Esophagus muscularis mucosa (tissue), 3 donors: ENCODE measurements at regions not wholly inside any gene's neighbourhood (a gene's known extent, or its start where the extent isn't known, plus 50 kb on each side); places are given as distances from the start of the nearest gene placed in this dataset.

ENCODE experiments used
- EP300 ChIP-seq: sonication (generic); formaldehyde crosslinking; IDR thresholded peaks from one replicate; pipeline ENCODE4 v1.6.1; 2017; ENCODE audit warnings: antibody characterized with exemption
- TF ChIP-seq, protein P1 (sequence below), 3 experiments: fragments of 200-600 bp in 2 of 3; fragments of 450-650 bp in 1 of 3; sonication (generic) in 2 of 3; IDR thresholded peaks; one replicate each; pipeline ENCODE4 v1.5.1; 2017 to 2019; ENCODE audit warnings: antibody characterized with exemption in 3 of 3, mild to moderate bottlenecking in 2 of 3, moderate library complexity in 1 of 3

DNA sequence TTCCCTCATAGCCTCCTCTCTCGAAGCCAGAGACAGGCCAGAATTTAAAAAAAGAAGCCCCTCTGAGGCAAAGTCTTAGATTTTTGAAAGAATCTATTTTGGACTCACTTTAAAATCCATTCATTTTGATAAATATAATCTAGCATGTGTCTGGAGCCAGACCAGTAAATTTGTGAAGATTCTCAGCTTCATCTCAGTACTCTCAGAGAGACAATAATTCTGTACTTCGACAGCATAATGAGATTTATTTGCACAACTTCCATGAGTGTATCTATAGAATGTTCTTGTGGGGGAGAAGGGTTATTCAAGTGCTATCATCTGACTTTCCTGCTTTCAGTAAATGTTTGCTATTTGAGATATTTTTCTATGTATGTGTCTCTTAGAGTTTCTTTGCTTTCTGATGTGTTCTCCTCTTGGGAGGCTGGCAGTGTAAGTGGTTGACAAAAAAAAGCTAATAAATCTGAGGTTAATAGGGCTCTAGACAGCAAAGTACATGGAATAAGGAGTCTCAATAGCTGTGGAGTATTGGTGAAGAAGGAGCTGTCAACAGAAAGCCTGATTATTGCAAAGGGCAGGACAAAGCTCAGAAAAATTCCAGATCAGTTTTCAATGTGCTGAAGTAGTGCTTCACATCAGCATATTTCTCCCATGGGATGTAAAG lies 223.0 kb downstream of the PTBP2 start:
- TF ChIP-seq, protein P1, sequence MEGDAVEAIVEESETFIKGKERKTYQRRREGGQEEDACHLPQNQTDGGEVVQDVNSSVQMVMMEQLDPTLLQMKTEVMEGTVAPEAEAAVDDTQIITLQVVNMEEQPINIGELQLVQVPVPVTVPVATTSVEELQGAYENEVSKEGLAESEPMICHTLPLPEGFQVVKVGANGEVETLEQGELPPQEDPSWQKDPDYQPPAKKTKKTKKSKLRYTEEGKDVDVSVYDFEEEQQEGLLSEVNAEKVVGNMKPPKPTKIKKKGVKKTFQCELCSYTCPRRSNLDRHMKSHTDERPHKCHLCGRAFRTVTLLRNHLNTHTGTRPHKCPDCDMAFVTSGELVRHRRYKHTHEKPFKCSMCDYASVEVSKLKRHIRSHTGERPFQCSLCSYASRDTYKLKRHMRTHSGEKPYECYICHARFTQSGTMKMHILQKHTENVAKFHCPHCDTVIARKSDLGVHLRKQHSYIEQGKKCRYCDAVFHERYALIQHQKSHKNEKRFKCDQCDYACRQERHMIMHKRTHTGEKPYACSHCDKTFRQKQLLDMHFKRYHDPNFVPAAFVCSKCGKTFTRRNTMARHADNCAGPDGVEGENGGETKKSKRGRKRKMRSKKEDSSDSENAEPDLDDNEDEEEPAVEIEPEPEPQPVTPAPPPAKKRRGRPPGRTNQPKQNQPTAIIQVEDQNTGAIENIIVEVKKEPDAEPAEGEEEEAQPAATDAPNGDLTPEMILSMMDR (IDR thresholded peaks at IDR 0.05): no peak
- TF ChIP-seq EP300: no peak
